HEK293T (cell line): ENCODE measurements at regions not wholly inside any gene's neighbourhood (a gene's known extent, or its start where the extent isn't known, plus 50 kb on each side); places are given as distances from the start of the nearest gene placed in this dataset.

ENCODE experiments used
- BHLHE40 ChIP-seq: fragments of 450-650 bp; IDR thresholded peaks from 2 replicates; pipeline ENCODE4 v1.6.1; 2016; ENCODE audit warnings: mild to moderate bottlenecking, moderate library complexity, borderline replicate concordance
- CTBP1 ChIP-seq: fragments of 450-650 bp; IDR thresholded peaks from 2 replicates; pipeline ENCODE4 v1.6.1; 2016; ENCODE audit warnings: borderline replicate concordance
- ELF4 ChIP-seq: fragments of 450-650 bp; IDR thresholded peaks from 2 replicates; pipeline ENCODE4 v1.6.1; 2017; ENCODE audit warnings: antibody characterized with exemption
- FOXA1 ChIP-seq: fragments of 450-650 bp; IDR thresholded peaks from 2 replicates; pipeline ENCODE4 v1.6.1; 2016; ENCODE audit warnings: mild to moderate bottlenecking
- FOXK2 ChIP-seq: fragments of 450-650 bp; IDR thresholded peaks from 2 replicates; pipeline ENCODE4 v1.6.1; 2016; ENCODE audit warnings: mild to moderate bottlenecking
- FOXM1 ChIP-seq: fragments of 450-650 bp; IDR thresholded peaks from 2 replicates; pipeline ENCODE4 v1.6.1; 2017; ENCODE audit warnings: mild to moderate bottlenecking, borderline replicate concordance
- HDGF ChIP-seq: fragments of 450-650 bp; IDR thresholded peaks from 2 replicates; pipeline ENCODE4 v1.6.1; 2017; ENCODE audit warnings: antibody characterized with exemption, borderline replicate concordance
- L3MBTL2 ChIP-seq: fragments of 450-650 bp; conservative IDR thresholded peaks from 2 replicates; pipeline ENCODE4 v1.6.1; 2016; ENCODE audit warnings: mild to moderate bottlenecking
- LEF1 ChIP-seq: fragments of 450-650 bp; IDR thresholded peaks from 2 replicates; pipeline ENCODE4 v1.6.1; 2017; ENCODE audit warnings: mild to moderate bottlenecking, borderline replicate concordance
- PKNOX1 ChIP-seq: fragments of 450-650 bp; IDR thresholded peaks from 2 replicates; pipeline ENCODE4 v1.6.1; 2016
- SP1 ChIP-seq: fragments of 450-650 bp; IDR thresholded peaks from 2 replicates; pipeline ENCODE4 v1.6.1; 2017
- SUZ12 ChIP-seq: fragments of 450-650 bp; IDR thresholded peaks from 2 replicates; pipeline ENCODE4 v1.6.1; 2016; ENCODE audit warnings: mild to moderate bottlenecking
- TARDBP ChIP-seq: fragments of 450-650 bp; IDR thresholded peaks from 2 replicates; pipeline ENCODE4 v1.6.1; 2016
- ZNF384 ChIP-seq: fragments of 450-650 bp; IDR thresholded peaks from 2 replicates; pipeline ENCODE4 v1.6.1; 2016

- no peak for TF ChIP-seq ELF4
- TF ChIP-seq BHLHE40, result no peak
- TF ChIP-seq SUZ12, result no peak
- no peak for TF ChIP-seq FOXM1
- TF ChIP-seq TARDBP, result no peak
- no peak for TF ChIP-seq CTBP1
- no peak for TF ChIP-seq SP1
- no peak for TF ChIP-seq HDGF
- TF ChIP-seq LEF1, result no peak
- no peak for TF ChIP-seq FOXK2
- TF ChIP-seq PKNOX1, result no peak
- TF ChIP-seq L3MBTL2, result no peak
- TF ChIP-seq FOXA1, result no peak
- no peak for TF ChIP-seq ZNF384
These were observed 194.0 kb downstream of the LRATD1 start for GRCh38 chr2:14826518-14826917.
